Dendritic cell treated with granulocyte-macrophage colony-stimulating factor and Interleukin-4, amounts not matched to agents 40 ng/mL and 50 ng/mL, for 4 days (primary cell): ENCODE measurements at regions not wholly inside any gene's neighbourhood (a gene's known extent, or its start where the extent isn't known, plus 50 kb on each side); places are given as distances from the start of the nearest gene placed in this dataset.

Experiments used
- H3K27ac Mint-ChIP-seq: one replicate; pipeline ENCODE4 v1.8.0; 2022; ENCODE audit warnings: mild to moderate bottlenecking, mixed read lengths
- H3K27me3 Mint-ChIP-seq: one replicate; pipeline ENCODE4 v1.8.0; 2022; ENCODE audit warnings: mild to moderate bottlenecking, mixed read lengths
- H3K36me3 Mint-ChIP-seq: one replicate; pipeline ENCODE4 v1.8.0; 2022; ENCODE audit warnings: low read depth, mixed read lengths
- H3K4me1 Mint-ChIP-seq: one replicate; pipeline ENCODE4 v1.8.0; 2022; ENCODE audit warnings: low read depth, mixed read lengths
- H3K4me3 Mint-ChIP-seq: one replicate; pipeline ENCODE4 v1.8.0; 2022; ENCODE audit warnings: mild to moderate bottlenecking, moderate library complexity, mixed read lengths
- H3K9me3 Mint-ChIP-seq: one replicate; pipeline ENCODE4 v1.8.0; 2022; ENCODE audit warnings: mixed read lengths
- intact Hi-C: fragments of 100-400 bp; cut with micrococcal nuclease; formaldehyde crosslinking; loops from one replicate; pipeline ENCODE4 v1.15.0; 2022

DNA sequence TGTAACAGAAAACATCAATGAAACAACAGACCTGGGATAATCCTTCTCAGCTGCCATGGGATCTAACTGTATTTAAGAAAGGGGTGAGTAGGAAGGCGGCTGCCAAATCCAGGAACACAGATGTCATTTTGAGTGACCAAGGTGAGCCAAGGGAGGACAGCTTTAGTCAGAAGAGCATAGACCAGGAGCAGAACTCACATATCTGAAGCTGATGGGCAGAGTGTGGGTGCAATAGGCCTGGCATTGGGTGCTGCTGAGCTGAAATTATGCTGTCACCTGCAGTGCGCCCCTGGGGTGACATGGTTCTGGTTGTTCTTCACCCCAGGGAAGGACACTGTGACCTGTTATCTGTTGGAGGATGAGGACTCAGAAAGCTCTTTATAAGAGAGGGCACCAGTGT lies 88.9 kb upstream of the TOP3B start:
- Mint-ChIP-seq H3K36me3 (no peaks in the 10 kb centered on the region), H3K4me3 (no peak overlapping the region), H3K27ac (no peak overlapping the region), H3K9me3 (no peaks in the 10 kb centered on the region), H3K27me3 (no peaks in the 10 kb centered on the region), H3K4me1 (peaks cover 34% of the 10 kb centered on the region)
- intact Hi-C loops, result no loop called here

DNA sequence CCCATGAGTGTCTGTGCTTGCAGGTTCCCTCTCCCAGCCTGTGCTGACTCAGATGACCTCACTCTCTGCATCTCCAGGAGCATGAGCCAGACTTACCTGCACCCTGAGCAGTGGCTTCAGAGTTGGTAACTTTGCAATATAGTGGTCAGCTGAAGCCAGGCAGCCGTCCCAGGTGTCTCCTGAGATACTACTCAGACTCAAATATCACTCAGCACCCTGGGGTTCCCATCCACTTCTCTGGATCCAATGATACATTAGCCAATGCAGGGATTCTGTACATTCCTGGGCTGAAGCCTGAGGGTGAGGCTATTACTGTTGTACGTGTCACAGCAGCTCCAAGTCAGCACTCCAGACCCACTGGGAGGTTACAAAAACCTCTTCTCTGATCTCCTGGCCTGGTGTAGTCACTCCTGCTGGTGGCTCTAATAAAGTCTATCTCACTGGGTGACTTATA lies 87.8 kb upstream of the TOP3B start:
- H3K9me3 Mint-ChIP-seq, result no peaks in the 10 kb centered on the region
- peaks cover 27% of the 10 kb centered on the region for H3K4me1 Mint-ChIP-seq
- intact Hi-C loops, result no loop called here
- H3K27ac Mint-ChIP-seq, result no peak overlapping the region
- H3K27me3 Mint-ChIP-seq, result no peaks in the 10 kb centered on the region
- no peaks in the 10 kb centered on the region for H3K36me3 Mint-ChIP-seq
- H3K4me3 Mint-ChIP-seq, result no peak overlapping the region

DNA sequence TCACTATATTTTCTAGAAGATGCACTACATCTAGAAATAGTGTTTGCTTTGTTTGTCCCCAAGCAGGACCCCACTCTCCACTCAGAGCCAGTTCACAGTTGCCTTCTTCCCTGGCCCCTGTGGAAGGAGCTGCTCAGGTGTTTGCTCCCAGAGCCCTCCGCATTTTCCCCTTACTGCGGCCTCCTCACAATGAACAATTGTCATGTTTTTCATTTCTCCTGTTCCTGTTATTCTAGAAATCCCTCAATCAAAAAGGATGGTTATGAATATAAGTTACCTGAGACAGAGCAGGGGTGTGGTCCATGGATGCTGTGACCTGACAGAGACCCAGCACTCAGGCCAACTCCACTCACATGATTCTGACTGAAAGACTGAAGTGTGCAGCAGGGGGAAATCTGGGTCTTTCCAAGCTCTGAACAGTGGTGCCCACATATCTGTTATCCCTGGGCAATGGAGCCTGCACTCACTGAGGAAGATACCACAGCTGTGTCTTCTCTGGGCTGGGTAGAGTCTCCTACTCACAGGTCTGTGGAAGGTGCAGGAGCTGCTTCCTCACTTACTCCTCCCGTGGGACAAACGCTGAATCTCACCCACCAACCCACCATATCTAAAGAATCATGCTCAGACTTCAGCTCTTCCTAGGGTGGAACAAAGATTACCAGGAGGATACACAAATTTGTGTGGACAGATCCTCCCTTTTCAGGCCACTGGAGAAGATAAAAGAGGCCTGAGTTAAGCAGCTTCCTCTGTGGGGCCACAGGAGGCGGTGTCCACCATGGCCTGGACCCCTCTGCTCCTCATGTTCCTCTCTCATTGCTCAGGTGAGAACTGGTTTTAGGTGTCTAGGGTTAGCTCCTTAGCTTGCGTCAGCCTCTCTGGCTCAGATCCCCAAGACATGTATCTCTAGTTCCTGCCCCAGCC lies 87.1 kb upstream of the TOP3B start:
- H3K27me3 Mint-ChIP-seq, result no peaks in the 10 kb centered on the region
- no peak overlapping the region for H3K4me3 Mint-ChIP-seq
- H3K9me3 Mint-ChIP-seq, result no peaks in the 10 kb centered on the region
- peaks cover 20% of the 10 kb centered on the region for H3K4me1 Mint-ChIP-seq
- H3K27ac Mint-ChIP-seq, result no peak overlapping the region
- H3K36me3 Mint-ChIP-seq, result no peaks in the 10 kb centered on the region
- intact Hi-C loops, result no loop called here

DNA sequence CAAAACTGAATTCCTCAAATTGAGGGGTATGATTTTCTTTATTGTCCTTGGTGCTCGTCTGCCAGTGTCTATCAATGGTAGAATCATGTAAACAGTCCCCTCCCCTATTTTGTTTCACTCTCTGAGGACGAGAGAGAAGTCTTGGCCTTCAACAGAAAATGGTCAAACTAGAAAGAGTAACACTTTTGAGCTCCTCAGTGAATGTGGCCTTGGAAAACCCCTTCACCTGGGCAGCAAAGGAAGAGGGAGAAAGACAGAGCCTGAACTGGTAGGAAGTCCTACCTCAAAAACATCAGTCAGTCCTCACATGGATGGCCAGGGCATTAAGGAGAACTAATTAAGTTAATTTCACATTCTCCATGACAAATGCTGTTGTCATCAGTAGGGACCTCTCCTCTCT lies 86.1 kb upstream of the TOP3B start:
- Mint-ChIP-seq H3K27me3 (no peaks in the 10 kb centered on the region), H3K27ac (no peak overlapping the region), H3K4me1 (peaks cover 10% of the 10 kb centered on the region), H3K4me3 (no peak overlapping the region), H3K9me3 (no peaks in the 10 kb centered on the region), H3K36me3 (no peaks in the 10 kb centered on the region)
- intact Hi-C loops, result no loop called here

DNA sequence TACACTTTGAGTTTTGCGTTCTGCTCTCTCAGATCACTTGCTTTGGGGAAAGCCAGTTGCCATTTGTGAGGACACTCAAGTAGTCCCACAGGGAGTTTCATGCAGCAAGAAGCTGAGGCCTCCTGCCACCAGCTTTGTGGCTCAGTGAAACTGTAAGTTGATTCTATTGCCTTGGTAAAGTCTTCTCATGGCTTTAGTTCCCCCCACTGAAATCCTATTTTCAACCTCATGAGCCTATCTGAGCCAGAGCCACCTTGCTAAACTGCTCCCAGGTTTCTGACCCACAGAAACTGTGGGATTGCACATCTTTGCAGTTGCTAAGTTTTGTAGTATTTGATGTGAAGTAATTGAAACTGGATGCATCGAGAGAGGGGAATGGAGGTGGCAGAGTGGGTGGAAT lies 85.4 kb upstream of the TOP3B start:
- H3K27ac Mint-ChIP-seq, result no peak overlapping the region
- no peaks in the 10 kb centered on the region for H3K27me3 Mint-ChIP-seq
- no peak overlapping the region for H3K4me3 Mint-ChIP-seq
- intact Hi-C loops, result no loop called here
- no peaks in the 10 kb centered on the region for H3K9me3 Mint-ChIP-seq
- H3K4me1 Mint-ChIP-seq, result peaks cover 13% of the 10 kb centered on the region
- no peaks in the 10 kb centered on the region for H3K36me3 Mint-ChIP-seq

DNA sequence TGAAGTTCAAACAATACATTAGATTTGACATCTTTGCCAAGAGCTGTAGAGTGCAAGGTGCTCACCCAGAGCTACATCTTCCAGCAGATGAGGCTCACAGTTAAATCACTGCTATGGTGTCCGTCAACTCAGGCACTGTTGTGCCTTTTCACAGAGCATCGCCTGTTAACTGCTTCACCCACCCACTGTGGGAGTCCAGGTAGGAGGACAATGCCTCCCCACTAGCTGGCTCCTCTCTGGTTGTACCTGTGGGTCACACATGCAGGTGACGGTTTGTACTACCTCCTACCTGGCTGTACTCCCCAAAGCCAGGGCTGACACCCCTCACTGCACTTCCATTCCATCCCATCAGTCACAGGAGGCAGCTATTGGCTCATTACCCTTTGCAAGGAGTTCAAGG lies 84.6 kb upstream of the TOP3B start:
- H3K9me3 Mint-ChIP-seq, result no peaks in the 10 kb centered on the region
- H3K27me3 Mint-ChIP-seq, result no peaks in the 10 kb centered on the region
- no peak overlapping the region for H3K4me3 Mint-ChIP-seq
- H3K4me1 Mint-ChIP-seq, result peaks cover 21% of the 10 kb centered on the region
- no peaks in the 10 kb centered on the region for H3K36me3 Mint-ChIP-seq
- intact Hi-C loops, result no loop called here
- H3K27ac Mint-ChIP-seq, result no peak overlapping the region

DNA sequence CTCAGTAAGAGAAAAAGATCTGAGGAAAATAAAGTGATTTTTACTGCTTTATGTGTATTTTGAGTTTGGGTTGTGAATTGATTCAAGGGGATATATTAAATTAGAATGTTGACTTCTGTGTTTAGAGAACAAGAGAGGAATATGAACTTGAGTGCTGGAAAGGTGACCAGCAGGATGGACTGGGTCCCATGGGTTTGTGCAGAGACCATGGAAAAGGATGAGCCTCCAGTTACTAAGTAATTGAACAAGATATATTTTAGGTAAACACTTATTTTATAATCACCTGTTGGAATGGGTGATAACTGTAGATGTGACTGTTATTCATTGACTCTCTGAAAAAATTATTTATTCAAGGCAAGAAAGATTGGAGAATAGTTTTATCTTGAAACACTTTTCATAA lies 82.0 kb upstream of the TOP3B start:
- intact Hi-C loops, result no loop called here
- H3K27ac Mint-ChIP-seq, result no peak overlapping the region
- no peaks in the 10 kb centered on the region for H3K36me3 Mint-ChIP-seq
- H3K4me1 Mint-ChIP-seq, result peaks cover 31% of the 10 kb centered on the region
- H3K9me3 Mint-ChIP-seq, result no peaks in the 10 kb centered on the region
- H3K4me3 Mint-ChIP-seq, result no peak overlapping the region
- H3K27me3 Mint-ChIP-seq, result no peaks in the 10 kb centered on the region

DNA sequence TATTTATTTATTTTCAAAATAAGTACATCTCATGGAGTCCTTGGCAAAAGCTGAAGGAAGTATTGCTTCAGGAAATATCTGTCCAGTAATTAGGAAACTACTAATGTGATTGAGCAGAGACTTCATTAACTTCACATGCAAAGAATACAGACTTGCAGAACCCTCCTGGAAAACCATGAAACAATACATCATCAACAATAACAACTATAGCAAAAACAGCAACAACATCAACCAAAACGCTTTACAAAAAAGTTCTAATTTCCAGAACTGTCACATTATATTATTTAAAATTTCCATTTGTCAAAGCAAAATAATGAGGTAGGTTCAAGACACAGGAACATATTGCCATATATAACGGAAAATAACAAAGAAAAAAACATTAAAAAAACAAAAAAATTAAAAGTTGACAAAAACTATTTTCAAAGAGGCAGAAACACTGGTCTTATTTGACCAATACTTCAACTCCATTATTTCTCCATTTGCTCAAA lies 79.8 kb upstream of the TOP3B start:
- intact Hi-C loops, result no loop called here
- no peaks in the 10 kb centered on the region for H3K36me3 Mint-ChIP-seq
- no peak overlapping the region for H3K27ac Mint-ChIP-seq
- H3K4me1 Mint-ChIP-seq, result peaks cover 43% of the 10 kb centered on the region
- peaks cover 2% of the 10 kb centered on the region for H3K27me3 Mint-ChIP-seq
- H3K9me3 Mint-ChIP-seq, result no peaks in the 10 kb centered on the region
- H3K4me3 Mint-ChIP-seq, result no peak overlapping the region

DNA sequence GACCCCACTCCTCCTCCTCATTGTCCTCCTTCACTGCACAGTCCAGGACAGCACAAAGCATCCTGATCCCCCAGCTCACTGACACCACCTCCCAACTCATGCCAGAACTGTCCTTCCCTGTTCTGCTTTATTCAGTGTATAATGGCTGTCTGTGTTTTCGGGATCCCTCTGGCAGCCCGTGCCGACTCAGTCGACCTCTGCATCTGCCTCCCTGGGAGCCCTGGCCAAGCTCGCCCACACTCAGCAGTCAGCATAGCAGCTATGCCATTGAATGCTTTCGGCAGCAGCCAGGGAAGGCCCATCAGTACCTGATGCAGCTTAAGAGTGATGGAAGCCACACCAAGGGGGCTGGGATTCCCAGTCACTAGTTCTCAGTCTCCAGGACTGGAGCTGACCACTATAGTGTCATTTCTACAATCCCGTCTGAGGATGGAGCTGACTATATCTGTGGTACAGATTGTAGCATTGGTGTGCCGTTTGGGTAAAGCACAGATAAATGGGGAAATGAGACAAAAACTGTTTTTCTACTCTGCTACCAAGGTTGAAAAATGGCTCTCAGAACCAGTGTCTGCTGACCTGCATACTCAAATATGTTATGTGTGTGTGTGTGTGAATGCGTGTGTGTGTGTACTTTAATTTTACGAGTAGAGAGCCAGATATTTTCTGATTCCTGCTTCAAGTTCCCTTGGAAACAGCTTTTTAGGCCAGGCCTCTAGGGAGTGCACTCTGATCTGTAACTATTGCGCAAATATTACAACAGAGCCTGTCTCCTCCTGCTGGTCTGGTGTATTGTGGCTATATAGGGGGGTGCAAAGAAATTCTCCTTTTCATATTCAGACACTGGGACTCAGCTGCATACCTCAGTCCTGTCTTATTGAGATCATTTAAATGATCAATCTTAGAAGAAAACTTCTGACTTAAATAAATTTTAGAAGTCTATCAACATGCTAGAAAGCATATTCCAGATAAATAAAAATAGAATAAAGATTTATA lies 78.8 kb upstream of the TOP3B start:
- no peaks in the 10 kb centered on the region for H3K9me3 Mint-ChIP-seq
- peaks cover 43% of the 10 kb centered on the region for H3K4me1 Mint-ChIP-seq
- intact Hi-C loops, result no loop called here
- H3K27me3 Mint-ChIP-seq, result peaks cover 2% of the 10 kb centered on the region
- no peak overlapping the region for H3K27ac Mint-ChIP-seq
- H3K4me3 Mint-ChIP-seq, result no peak overlapping the region
- no peaks in the 10 kb centered on the region for H3K36me3 Mint-ChIP-seq

DNA sequence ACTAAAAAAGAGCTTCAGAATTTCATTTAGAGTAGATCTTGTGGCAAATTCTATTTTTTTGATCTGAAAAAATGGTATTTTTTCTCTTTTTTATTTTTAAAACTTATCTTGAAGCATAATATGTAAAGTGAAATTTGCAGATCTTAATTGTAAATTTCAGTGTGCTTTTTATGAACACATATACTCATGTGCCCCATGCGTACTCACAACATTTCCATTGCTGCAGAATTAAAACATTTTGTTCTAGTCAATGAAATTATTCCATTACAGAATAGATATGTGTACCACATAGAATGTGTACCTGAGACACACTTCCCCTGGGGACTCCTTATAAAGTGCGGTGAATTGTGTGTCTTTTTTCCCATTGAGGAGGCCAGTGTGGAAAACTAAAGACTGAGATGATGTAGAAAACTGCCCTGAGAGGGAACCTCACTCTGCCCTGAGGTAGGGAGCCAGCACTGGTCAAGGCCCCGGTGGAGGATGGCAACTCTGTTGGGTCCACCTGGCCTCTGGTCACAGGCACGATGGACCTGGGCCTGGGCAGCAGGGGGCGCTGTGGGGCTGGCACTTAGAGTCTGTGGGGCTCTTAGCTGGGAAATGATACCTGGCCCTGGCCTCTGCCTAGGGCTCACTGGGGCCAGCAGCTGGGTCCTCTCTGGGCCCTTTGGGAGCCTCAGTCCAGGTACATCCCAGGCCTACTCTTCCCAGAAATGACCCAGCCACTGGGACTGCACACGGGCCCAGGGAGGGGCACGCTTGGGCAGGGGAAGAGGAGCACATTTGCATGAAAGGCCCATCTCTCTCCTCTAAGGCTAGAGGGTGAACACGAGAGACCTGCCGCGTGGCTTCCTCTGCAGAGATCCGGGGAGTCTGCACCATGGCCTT lies 77.9 kb upstream of the TOP3B start:
- intact Hi-C loops, result no loop called here
- no peak overlapping the region for H3K4me3 Mint-ChIP-seq
- no peak overlapping the region for H3K27ac Mint-ChIP-seq
- no peaks in the 10 kb centered on the region for H3K9me3 Mint-ChIP-seq
- H3K36me3 Mint-ChIP-seq, result no peaks in the 10 kb centered on the region
- peaks cover 43% of the 10 kb centered on the region for H3K4me1 Mint-ChIP-seq
- H3K27me3 Mint-ChIP-seq, result peaks cover 2% of the 10 kb centered on the region

DNA sequence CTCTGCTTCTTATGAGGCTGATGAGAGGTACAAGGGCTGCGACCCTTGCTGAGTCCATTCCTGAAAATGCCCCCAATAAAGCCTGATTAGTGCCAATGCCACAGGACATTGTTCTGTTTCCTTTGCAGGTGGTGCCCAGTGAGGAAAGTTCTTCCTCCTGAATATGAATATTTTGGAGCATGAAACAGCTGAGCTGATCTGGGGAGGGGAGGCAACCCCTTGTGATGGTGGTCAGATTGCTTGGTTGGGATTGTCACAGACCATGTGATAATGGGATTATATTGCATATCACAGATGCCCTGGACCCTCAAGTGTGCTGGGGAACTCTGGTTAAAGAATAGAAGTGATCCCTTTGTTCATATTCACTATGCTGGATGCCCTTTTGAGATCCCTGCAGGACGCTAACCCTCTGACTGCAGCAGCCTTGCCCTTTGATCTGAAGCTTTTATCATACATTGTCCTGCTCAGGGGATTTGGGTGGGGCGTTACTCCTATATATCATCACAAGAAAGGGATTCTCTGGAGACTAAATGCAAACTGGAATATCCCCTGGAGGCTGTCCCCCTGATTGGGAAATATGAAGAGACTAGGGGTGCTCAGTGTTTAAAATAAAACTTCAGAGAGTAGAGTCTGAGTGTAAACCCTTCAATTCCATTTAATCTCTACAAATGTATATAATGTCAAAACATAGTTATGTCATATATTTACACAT lies 76.9 kb upstream of the TOP3B start:
- intact Hi-C loops, result no loop called here
- Mint-ChIP-seq H3K27me3 (peaks cover 4% of the 10 kb centered on the region), H3K4me1 (peaks cover 43% of the 10 kb centered on the region), H3K4me3 (no peak overlapping the region), H3K36me3 (no peaks in the 10 kb centered on the region), H3K27ac (no peak overlapping the region), H3K9me3 (no peaks in the 10 kb centered on the region)

DNA sequence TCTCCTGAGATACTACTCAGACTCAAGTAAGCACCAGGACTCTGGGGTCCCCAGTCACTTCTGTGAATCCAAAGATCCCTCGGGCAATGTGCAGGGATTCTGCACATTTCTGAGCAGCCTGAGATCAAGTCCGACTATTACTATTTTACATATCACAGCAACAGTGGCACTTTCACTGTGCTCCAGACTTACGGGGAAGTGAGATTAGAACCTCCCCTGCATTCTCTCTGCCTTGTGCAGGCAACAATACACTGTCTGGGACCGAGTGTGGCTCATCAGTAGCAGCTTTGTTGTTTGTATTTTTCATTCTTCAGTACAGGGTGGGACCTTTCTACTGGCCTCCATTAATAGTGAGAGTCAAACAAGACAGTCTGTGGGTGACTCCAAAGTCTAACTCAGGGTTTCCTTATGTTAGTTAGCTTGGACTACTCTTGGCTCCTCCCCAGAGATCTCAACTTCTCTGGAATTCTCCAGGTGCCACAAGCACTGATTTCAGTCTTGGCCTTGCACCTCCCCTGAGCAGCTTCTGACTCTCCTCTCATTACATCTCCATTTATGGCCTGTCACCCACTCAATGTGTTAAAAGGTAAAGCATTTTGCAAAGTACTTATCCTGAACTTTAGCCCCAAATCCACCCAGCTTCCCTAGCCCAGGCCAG lies 76.2 kb upstream of the TOP3B start:
- no peaks in the 10 kb centered on the region for H3K36me3 Mint-ChIP-seq
- peaks cover 43% of the 10 kb centered on the region for H3K4me1 Mint-ChIP-seq
- H3K9me3 Mint-ChIP-seq, result no peaks in the 10 kb centered on the region
- H3K4me3 Mint-ChIP-seq, result no peak overlapping the region
- no peak overlapping the region for H3K27ac Mint-ChIP-seq
- intact Hi-C loops, result no loop called here
- peaks cover 8% of the 10 kb centered on the region for H3K27me3 Mint-ChIP-seq
